AG08395 (cell line): ENCODE measurements at regions not wholly inside any gene's neighbourhood (a gene's known extent, or its start where the extent isn't known, plus 50 kb on each side); places are given as distances from the start of the nearest gene placed in this dataset.

Experiments used
- DNase-seq: peaks from one replicate; pipeline ENCODE4 v3.0.0; 2012; ENCODE audit warnings: mixed read lengths, low spot score

GRCh38 chr10:10814069-10814468 lies 203.6 kb upstream of the CELF2 start:
- no peak for DNase-seq

GRCh38 chr10:10816447-10816846 lies 201.2 kb upstream of the CELF2 start:
- DNase-seq = peak; percentile 31

- DNase-seq = no peak
Measured at GRCh38 chr10:10817609-10818008, 200.1 kb upstream of the CELF2 start.

- peak; percentile 80 for DNase-seq
Measured at GRCh38 chr10:10818082-10818481, 199.6 kb upstream of the CELF2 start.

GRCh38 chr10:10819206-10819856 lies 198.3 kb upstream of the CELF2 start:
- peak; percentile 14 for DNase-seq

- DNase-seq = no peak
Measured at GRCh38 chr10:10821926-10822325, 195.7 kb upstream of the CELF2 start.

GRCh38 chr10:10824591-10825148 lies 193.0 kb upstream of the CELF2 start:
- DNase-seq = peak; percentile 48

GRCh38 chr10:10826125-10826524 lies 191.5 kb upstream of the CELF2 start:
- no peak for DNase-seq

- no peak for DNase-seq
Measured at GRCh38 chr10:10828623-10829022, 189.0 kb upstream of the CELF2 start.

GRCh38 chr10:10829576-10829975 lies 188.1 kb upstream of the CELF2 start:
- no peak for DNase-seq

GRCh38 chr10:10830293-10830986 lies 187.2 kb upstream of the CELF2 start:
- DNase-seq = peak; percentile 69

GRCh38 chr10:10831085-10831484 lies 186.6 kb upstream of the CELF2 start:
- DNase-seq = peak; percentile 78

- no peak for DNase-seq
Measured at GRCh38 chr10:10833955-10834354, 183.7 kb upstream of the CELF2 start.

- DNase-seq = no peak
Measured at GRCh38 chr10:10844251-10844650, 173.4 kb upstream of the CELF2 start.

- no peak for DNase-seq
Measured at GRCh38 chr10:10845185-10845584, 172.5 kb upstream of the CELF2 start.

GRCh38 chr10:10845826-10846503 lies 171.7 kb upstream of the CELF2 start:
- no peak for DNase-seq

GRCh38 chr10:10846504-10846900 lies 171.2 kb upstream of the CELF2 start:
- DNase-seq = no peak

GRCh38 chr10:10847387-10847786 lies 170.3 kb upstream of the CELF2 start:
- DNase-seq = no peak

- DNase-seq = no peak
Measured at GRCh38 chr10:10848488-10849111, 169.1 kb upstream of the CELF2 start.

GRCh38 chr10:10849306-10849705 lies 168.4 kb upstream of the CELF2 start:
- DNase-seq = no peak

GRCh38 chr10:10850214-10850613 lies 167.5 kb upstream of the CELF2 start:
- DNase-seq = no peak

- DNase-seq = no peak
Measured at GRCh38 chr10:10852464-10852863, 165.2 kb upstream of the CELF2 start.
